Non-pigmented ciliary epithelial cell (primary cell): ENCODE measurements at regions not wholly inside any gene's neighbourhood (a gene's known extent, or its start where the extent isn't known, plus 50 kb on each side); places are given as distances from the start of the nearest gene placed in this dataset.

Source experiments
- DNase-seq: peaks from one replicate; pipeline ENCODE4 v3.0.0-alpha.2; 2010; ENCODE audit warnings: low read depth

- no peak for DNase-seq
Measured at GRCh38 chr10:113420057-113420732, 132.7 kb upstream of the HABP2 start.

DNA sequence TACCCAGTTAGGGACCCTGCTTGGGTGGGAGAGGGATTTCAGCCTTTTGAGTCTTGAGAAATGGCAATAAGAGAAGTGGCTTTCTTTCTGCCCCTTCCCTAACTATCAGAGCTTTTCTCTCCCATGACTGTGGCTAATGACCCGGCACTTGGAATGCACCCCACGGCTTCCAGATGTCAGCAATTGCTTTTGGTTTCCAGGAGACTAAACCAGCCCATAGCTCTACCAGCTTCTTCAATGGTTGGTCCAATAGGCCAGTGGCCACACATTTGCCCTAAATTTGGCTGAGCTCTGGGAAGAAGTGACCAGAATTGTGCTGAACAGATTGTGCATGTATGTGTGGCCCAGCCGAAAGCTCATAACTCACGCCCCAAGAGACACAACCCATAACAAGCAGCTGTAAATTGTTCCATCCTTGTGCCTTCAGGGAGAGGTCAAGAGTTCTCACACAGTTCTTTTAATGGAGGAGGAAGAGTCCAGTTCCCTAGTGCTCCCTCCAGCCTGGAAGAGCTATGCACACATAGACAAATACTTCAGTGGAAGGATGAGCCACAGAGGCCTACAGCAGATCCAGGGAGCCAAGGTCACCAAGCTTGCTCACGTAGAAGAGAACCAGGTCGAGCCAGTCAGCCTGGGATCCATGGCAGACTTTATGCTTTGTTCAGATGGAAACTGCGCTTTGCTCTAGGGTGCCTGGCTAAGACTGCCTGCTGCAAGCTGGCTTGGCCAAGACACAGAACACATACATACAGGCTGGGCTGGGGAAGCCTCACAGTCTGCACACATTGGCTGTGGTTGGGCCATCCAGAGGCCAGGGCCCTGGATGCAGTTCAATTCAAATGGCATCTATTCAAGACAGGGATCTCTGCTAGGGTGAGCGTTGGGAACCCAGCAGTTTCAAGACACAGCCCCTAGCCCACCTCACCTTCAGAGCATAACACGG lies 131.8 kb upstream of the HABP2 start:
- DNase-seq: no peak

DNA sequence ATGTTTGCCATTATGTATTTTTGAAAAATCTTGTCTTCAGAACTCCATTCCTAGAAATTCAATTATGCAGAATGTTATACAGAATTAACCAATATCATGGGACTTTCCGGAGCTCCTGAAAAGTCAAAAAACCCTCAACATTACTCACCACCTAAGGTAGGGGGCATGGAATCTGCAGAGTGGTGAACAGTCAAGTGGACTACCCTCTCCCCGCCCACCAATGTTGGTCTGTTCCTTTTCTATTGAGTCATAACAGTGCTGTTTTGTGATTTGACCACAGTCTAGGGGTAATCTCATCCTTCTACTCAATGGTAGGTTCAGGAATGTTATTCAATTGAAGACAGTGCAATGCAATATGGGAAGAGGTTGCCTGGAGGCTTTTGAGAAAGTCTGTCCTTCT lies 130.5 kb upstream of the HABP2 start:
- DNase-seq: no peak

DNA sequence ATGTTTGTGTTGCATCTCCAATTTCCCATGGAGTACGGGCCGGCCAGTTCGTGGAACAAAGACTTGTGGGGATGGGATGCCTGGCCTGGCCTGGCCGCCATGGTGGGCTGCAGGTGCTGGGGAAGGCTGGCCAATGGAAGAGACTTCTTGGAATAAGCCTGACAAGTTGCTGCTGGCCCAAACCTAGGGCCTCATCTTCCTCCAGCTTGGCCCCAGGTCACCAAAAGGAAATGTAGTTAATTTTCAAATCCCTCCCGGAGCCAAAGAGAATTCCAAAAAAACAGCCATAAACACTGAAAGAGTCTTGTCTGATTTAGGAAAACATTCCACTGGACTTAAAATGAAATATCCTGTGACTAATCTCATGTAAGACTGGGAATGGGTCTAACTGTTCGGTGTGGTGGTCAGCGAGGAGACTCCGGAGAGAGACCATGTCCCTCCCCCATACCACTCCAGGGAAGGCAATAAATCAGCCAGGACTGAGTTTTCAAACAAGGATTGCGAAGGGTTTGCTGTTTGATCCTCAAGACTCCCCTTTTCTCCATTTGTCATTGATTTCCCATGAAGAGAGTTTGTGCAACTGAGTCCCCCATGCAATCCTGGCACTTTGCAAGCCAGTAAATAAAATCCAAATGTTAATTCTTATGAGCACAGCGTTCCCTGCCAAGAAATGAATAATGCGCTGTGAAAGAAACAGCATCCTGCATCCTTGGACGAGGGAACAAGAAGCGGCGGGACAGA lies 128.7 kb upstream of the HABP2 start:
- DNase-seq: no peak

DNA sequence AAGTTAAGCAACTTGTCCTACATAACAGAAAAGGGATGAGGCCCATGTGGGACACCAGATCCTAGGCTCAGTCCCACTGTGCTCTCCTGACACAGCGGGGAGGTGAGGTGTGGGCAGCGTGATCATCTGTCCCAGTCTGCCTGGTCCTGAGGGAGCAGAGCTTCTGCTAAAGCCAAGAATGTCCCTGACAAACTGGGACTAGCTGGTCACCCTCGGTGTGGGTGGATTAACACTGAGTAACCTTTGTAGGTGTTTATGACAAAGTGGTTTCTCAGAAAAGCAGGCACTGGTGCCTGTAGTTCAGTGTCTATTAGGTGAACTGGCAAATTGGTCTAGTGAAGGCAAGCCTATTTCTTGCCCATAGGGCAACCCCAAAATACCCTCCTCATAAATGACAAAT lies 127.8 kb upstream of the HABP2 start:
- no peak for DNase-seq

DNA sequence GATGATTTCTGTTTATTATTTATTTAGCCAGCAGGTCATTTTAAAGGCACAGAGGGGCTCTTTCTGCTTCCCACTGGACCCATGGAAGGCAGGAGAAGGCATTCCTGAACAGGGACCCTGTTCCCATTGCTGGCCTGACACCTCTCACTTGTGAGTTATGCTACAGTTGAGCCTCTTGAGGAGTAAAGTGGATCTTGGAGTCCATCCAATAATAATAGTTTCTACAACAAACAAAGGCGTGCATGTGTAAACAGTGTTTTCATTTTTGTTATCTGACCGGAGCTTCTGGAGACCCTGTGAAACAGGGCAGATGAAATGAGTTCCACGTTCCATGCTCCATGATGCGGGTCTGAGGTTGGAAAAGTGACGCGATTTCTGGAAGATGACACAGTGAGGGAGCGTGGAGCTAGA lies 127.3 kb upstream of the HABP2 start:
- no peak for DNase-seq

DNA sequence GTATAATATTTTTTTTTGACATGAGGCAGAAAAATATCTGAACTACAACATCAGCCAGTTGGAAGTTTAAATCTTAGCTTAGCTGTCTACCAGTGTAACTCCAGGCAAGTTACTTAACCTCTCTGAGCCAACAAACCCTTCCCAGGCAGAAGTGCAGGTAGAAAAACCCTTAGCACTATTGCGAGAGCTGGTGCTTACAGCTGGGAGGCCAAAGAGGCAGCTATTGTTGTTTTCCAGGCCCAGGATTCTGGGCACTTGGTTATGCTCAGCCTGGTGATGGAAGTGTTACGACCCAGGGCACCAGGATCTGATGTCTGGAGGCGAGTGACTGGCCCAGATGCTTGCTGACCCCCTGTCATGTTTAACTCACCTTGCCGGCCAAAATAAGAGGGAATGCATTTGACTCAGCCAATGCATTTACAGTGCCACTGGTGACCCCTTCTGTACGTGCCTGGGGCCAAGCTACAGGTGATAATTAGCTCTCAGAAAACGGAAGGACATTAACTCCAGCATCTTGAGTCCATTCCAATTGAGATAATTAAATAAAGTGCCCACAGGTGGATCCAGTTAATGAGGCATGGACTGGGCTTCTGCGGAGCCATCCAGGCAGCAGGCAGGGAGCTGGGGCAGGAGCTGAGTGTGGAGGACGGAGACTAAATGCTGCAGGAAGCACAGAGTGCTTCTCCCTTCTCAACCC lies 126.5 kb upstream of the HABP2 start:
- no peak for DNase-seq

- DNase-seq: no peak
Measured at GRCh38 chr10:113427236-113427735, 125.6 kb upstream of the HABP2 start.

- no peak for DNase-seq
Measured at GRCh38 chr10:113427811-113428558, 124.9 kb upstream of the HABP2 start.

GRCh38 chr10:113430634-113431397 lies 122.0 kb upstream of the HABP2 start:
- no peak for DNase-seq

GRCh38 chr10:113431398-113432160 lies 121.3 kb upstream of the HABP2 start:
- DNase-seq: no peak

DNA sequence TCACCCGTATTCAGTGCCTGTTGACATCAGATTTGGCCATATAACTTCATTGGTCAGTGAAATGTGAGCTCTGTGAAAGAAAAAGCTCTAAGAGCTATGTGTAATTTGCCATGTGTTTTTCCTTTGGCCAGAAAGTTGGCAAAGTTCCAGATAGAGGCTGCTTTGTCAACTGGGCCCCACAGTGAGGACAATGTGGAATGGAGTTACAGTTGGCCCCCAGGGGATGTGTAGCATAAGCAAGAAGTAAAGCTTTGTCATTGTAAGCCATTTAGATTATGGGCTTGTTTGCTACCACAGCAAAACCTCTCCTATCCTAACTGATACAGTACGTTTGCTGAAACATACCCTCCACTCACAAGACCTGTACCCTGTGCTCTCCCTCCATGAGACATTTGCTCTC lies 119.1 kb upstream of the HABP2 start:
- no peak for DNase-seq

GRCh38 chr10:113434315-113434714 lies 118.5 kb upstream of the HABP2 start:
- DNase-seq: no peak

DNA sequence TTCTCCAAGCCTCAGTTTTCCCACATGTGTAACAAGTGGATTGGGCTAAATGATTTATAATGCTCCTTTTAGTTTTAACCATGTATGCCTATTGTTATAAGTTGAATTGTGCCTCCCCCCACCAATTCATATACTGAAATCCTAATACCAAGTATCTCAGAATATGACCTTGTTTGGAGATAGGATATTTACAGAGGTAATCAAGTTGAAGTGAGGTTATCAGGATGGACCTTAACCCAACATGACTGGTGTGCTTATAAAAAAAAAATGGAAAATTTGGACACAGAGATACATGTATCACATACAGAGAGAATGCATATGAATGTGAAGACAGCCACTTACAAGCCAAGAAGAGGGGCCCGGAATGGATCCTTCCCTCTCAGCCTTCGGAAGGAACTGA lies 117.9 kb upstream of the HABP2 start:
- no peak for DNase-seq

GRCh38 chr10:113435881-113436280 lies 117.0 kb upstream of the HABP2 start:
- no peak for DNase-seq

DNA sequence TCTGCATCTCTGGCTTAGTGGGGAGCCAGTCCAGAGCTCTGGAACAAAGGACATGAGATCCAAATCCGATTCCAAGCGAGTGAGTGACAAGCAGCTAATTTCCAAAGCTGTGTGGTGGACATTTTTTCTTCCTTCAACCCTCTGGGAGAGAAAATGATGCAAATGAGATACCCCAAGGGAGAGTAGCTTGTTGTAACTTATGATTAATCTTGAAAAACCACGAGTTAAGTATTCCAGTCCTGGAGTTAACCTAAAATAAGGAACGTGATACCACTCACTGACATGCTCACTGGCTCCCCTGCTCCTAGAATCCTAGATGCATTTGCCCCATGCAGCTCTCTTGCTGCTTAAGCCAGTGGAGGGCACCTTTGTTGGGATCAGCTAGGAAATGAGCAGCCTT lies 116.0 kb upstream of the HABP2 start:
- DNase-seq: no peak

GRCh38 chr10:113438652-113439051 lies 114.2 kb upstream of the HABP2 start:
- no peak for DNase-seq

- DNase-seq: no peak
Measured at GRCh38 chr10:113441220-113441619, 111.6 kb upstream of the HABP2 start.

DNA sequence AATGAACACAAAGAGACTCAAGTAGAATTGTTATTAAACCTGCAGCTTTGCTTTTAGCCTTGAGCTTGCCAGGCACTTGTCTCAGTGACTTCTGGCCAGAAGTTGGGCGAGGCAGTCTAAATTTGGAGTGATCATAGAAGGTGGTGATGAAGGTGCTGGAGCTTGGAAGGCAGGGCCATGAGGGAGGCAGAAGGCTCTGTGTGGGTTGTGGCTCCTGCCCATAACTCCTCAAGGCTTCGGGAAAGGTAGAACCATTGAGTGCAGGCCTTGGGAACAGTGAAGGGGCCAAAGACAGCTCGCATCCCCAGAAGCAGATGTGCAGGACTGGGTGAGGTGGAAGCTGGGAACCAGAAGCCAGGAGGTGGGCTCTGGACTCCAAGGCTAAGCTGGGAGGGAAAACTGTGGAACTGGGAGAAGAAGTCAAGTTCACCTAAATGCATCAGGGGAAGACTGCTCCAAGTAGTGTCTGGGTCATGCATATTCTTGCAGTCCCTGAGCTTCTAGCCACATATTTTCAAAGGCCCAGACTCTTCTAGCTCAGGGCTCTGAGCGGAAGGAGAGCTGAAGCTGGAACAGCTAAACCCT lies 111.1 kb upstream of the HABP2 start:
- no peak for DNase-seq
